ENCODE measurements at regions not wholly inside any gene's neighbourhood (a gene's known extent, or its start where the extent isn't known, plus 50 kb on each side); places are given as distances from the start of the nearest gene placed in this dataset.

DNA sequence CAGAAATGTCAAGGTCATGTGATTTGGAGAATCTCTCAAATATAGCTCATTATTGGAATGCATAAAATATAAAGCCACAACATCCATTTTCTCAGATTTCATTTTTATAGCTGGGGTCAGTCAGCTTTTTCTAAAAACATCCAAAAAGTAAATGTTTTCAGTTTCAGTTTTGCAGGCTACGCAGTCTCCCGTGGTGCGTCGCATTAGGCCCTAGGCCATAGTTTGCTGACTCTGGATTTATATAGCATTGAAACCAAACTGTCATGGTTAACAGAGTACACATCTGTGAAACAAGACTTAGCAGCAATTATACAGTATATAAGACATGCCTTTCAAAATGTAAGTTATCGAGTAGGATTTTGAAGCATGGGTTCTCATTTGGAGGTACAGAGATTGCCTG is 140.0 kb downstream of the IRS2 start:
- Histone ChIP-seq H4K20me1 (ENCODE audit: insufficient read depth, low read length) (no peaks in the 10 kb centered on the region), H3K27ac (ENCODE audit: low read depth, low read length, poor library complexity, severe bottlenecking) (no peak overlapping the region), H3K27me3 (ENCODE audit: insufficient read depth, low read length) (no peaks in the 10 kb centered on the region), H3F3A (ENCODE audit: insufficient read depth, low read length) (no peaks in the 10 kb centered on the region), H3K4me3 (ENCODE audit: low read depth, low read length, poor library complexity, severe bottlenecking) (no peak overlapping the region), H3K9ac (ENCODE audit: low read length) (no peak overlapping the region), H2AFZ (ENCODE audit: low read length) (no peak overlapping the region), H3K4me1 (ENCODE audit: insufficient read depth, low read length, severe bottlenecking) (no peaks in the 10 kb centered on the region), H3K4me2 (ENCODE audit: low read length) (no peak overlapping the region), H3K79me2 (ENCODE audit: insufficient read depth, low read length) (no peaks in the 10 kb centered on the region), H3K9me3 (ENCODE audit: low read length) (peaks cover 1% of the 10 kb centered on the region; the same call in 1 of the 2 replicates), H3K36me3 (ENCODE audit: insufficient read depth, low read length) (no peaks in the 10 kb centered on the region), H3K9me2 (ENCODE audit: low read depth, low read length) (0 out of 2 replicates have a peak, but pooled peaks cover 3% of the 10 kb centered on the region)
- no peak for TF ChIP-seq CTCF (IDR thresholded peaks at IDR 0.05; ENCODE audit: low read length)
- TF ChIP-seq EZH2 (IDR thresholded peaks at IDR 0.05; ENCODE audit: borderline replicate concordance, low read length), result no peak

GRCh38 chr13:109645831-109646230 is 140.6 kb downstream of the IRS2 start:
- no peaks in the 10 kb centered on the region for H3K4me1 ChIP-seq (ENCODE audit: insufficient read depth, low read length, severe bottlenecking)
- H3K4me3 ChIP-seq (ENCODE audit: low read depth, low read length, poor library complexity, severe bottlenecking), result no peak overlapping the region
- H3F3A ChIP-seq (ENCODE audit: insufficient read depth, low read length), result no peaks in the 10 kb centered on the region
- no peak overlapping the region for H3K4me2 ChIP-seq (ENCODE audit: low read length)
- 0 out of 2 replicates have a peak, but pooled peaks cover 3% of the 10 kb centered on the region for H3K9me2 ChIP-seq (ENCODE audit: low read depth, low read length)
- no peaks in the 10 kb centered on the region for H3K36me3 ChIP-seq (ENCODE audit: insufficient read depth, low read length)
- peaks cover 7% of the 10 kb centered on the region for H3K9me3 ChIP-seq (ENCODE audit: low read length)
- H3K9ac ChIP-seq (ENCODE audit: low read length), result no peak overlapping the region
- H2AFZ ChIP-seq (ENCODE audit: low read length), result no peak overlapping the region
- no peaks in the 10 kb centered on the region for H3K79me2 ChIP-seq (ENCODE audit: insufficient read depth, low read length)
- TF ChIP-seq EZH2 (IDR thresholded peaks at IDR 0.05; ENCODE audit: borderline replicate concordance, low read length), result no peak
- H3K27ac ChIP-seq (ENCODE audit: low read depth, low read length, poor library complexity, severe bottlenecking), result no peak overlapping the region
- no peaks in the 10 kb centered on the region for H4K20me1 ChIP-seq (ENCODE audit: insufficient read depth, low read length)
- no peaks in the 10 kb centered on the region for H3K27me3 ChIP-seq (ENCODE audit: insufficient read depth, low read length)

- Histone ChIP-seq H3K9me2 (ENCODE audit: low read depth, low read length) (0 out of 2 replicates have a peak, but pooled peaks cover 3% of the 10 kb centered on the region), H3K27me3 (ENCODE audit: insufficient read depth, low read length) (no peaks in the 10 kb centered on the region), H3K4me1 (ENCODE audit: insufficient read depth, low read length, severe bottlenecking) (no peaks in the 10 kb centered on the region), H3F3A (ENCODE audit: insufficient read depth, low read length) (no peaks in the 10 kb centered on the region), H3K4me2 (ENCODE audit: low read length) (no peak overlapping the region), H2AFZ (ENCODE audit: low read length) (no peak overlapping the region), H3K9ac (ENCODE audit: low read length) (no peak overlapping the region), H3K4me3 (ENCODE audit: low read depth, low read length, poor library complexity, severe bottlenecking) (no peak overlapping the region), H3K79me2 (ENCODE audit: insufficient read depth, low read length) (no peaks in the 10 kb centered on the region), H3K27ac (ENCODE audit: low read depth, low read length, poor library complexity, severe bottlenecking) (no peak overlapping the region), H4K20me1 (ENCODE audit: insufficient read depth, low read length) (no peaks in the 10 kb centered on the region), H3K9me3 (ENCODE audit: low read length) (peaks cover 10% of the 10 kb centered on the region), H3K36me3 (ENCODE audit: insufficient read depth, low read length) (no peaks in the 10 kb centered on the region)
- TF ChIP-seq EZH2 (IDR thresholded peaks at IDR 0.05; ENCODE audit: borderline replicate concordance, low read length) (no peak), CTCF (IDR thresholded peaks at IDR 0.05; ENCODE audit: low read length) (no peak)
These were observed 141.4 kb downstream of the IRS2 start for GRCh38 chr13:109644956-109645355.

GRCh38 chr13:109644069-109644750 is 142.2 kb downstream of the IRS2 start:
- Histone ChIP-seq H3K36me3 (ENCODE audit: insufficient read depth, low read length) (no peaks in the 10 kb centered on the region), H3K27me3 (ENCODE audit: insufficient read depth, low read length) (no peaks in the 10 kb centered on the region), H3K4me1 (ENCODE audit: insufficient read depth, low read length, severe bottlenecking) (no peaks in the 10 kb centered on the region), H3K9me3 (ENCODE audit: low read length) (peaks cover 11% of the 10 kb centered on the region), H3K79me2 (ENCODE audit: insufficient read depth, low read length) (no peaks in the 10 kb centered on the region), H3K9ac (ENCODE audit: low read length) (no peak overlapping the region), H3K9me2 (ENCODE audit: low read depth, low read length) (0 out of 2 replicates have a peak, but pooled peaks cover 3% of the 10 kb centered on the region), H4K20me1 (ENCODE audit: insufficient read depth, low read length) (no peaks in the 10 kb centered on the region), H3K4me3 (ENCODE audit: low read depth, low read length, poor library complexity, severe bottlenecking) (no peak overlapping the region), H3K4me2 (ENCODE audit: low read length) (no peak overlapping the region), H2AFZ (ENCODE audit: low read length) (no peak overlapping the region), H3F3A (ENCODE audit: insufficient read depth, low read length) (no peaks in the 10 kb centered on the region), H3K27ac (ENCODE audit: low read depth, low read length, poor library complexity, severe bottlenecking) (no peak overlapping the region)
- TF ChIP-seq CTCF (IDR thresholded peaks at IDR 0.05; ENCODE audit: low read length) (no peak), EZH2 (IDR thresholded peaks at IDR 0.05; ENCODE audit: borderline replicate concordance, low read length) (no peak)
